ENCODE measurements at regions not wholly inside any gene's neighbourhood (a gene's known extent, or its start where the extent isn't known, plus 50 kb on each side); places are given as distances from the start of the nearest gene placed in this dataset.

GRCh38 chr9:88077071-88077617, 61.1 kb downstream of the SPATA31C2 start:
- no peak for DNase-seq

DNA sequence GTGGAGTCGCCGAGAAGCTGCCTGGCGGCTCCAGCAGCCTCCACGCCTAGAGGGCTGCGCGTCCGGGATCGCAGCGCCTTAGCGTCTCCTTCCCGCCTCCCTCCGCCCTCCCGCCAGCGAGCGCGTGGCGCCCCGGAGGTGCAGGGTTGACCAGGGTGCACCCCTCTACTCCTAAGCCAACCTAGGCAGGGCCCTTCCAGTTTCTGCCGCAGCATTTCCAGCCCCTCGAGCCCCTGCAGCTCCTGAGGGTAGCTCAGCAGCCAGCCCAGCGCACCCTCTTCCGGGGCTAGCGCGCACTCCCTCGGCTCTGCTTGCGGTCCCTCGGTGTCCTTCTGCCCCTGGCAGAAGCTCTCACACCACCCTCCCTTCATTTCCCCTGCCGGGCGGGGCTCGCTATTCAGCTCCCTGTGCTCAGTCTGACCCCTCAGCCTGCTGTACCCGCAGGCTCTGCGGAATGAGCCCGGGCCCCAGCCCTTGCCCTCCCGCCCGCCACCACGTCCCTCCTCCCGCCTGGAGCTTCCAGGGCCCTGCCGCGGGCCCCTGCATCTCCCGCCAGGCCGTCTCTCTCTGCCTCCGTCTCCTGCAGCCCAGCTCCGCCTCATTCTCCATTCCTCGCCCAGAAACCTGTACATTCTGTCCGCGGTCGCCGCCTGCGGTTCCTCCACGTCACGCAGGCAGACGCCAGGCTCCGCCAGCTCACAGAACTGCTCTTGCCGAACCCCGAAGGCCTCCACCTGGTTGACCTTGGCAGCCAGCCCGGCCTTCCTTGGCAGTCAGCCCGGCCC, 61.8 kb downstream of the SPATA31C2 start:
- peak; percentile 69 for DNase-seq

- DNase-seq = no peak
Observed at GRCh38 chr9:88075966-88076285, 62.3 kb downstream of the SPATA31C2 start.

DNA sequence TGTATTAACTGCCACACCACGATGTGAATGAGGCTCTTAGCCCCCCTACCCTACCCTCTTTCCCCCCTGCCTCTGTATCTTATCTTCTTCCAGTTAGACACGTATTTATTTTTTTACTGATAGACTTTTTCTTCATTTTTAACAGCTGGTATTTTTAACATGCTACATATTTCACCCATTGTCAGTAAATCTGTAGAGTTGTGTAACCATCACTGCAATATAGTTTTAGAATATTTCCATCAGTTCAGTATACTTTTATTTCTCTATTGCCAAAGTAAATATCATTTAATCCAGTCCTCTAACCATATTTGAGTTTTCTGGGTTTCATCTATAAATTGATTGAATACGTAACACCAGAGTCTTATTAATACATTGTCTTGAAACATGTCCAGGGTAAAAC, 62.8 kb downstream of the SPATA31C2 start:
- DNase-seq = no peak

- no peak for DNase-seq
Observed at GRCh38 chr9:88074931-88075330, 63.3 kb downstream of the SPATA31C2 start.

GRCh38 chr9:88072831-88073375, 65.4 kb downstream of the SPATA31C2 start:
- no peak for DNase-seq

GRCh38 chr9:88071331-88071730, 66.9 kb downstream of the SPATA31C2 start:
- DNase-seq = no peak

- DNase-seq = no peak
Observed at GRCh38 chr9:88065619-88066018, 72.7 kb downstream of the SPATA31C2 start.

DNA sequence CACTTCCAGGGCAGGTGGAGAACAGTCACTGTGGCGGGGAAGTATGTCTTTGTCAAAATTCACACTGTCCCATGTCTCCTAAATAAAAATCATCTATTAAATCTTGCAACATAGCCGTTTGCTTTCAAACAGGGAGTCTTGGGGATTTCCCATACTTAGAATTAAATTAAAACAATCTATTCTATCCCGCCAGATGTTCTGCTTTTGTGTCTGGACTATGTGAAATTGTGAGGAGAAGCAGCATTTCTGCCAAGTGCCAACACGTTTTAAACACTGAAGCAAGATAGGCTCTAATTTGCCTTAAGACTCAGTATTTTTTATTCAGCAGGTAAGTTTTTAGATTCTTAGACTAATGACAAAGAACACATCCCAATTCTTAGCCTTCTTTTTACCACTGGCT, 73.7 kb downstream of the SPATA31C2 start:
- no peak for DNase-seq

DNA sequence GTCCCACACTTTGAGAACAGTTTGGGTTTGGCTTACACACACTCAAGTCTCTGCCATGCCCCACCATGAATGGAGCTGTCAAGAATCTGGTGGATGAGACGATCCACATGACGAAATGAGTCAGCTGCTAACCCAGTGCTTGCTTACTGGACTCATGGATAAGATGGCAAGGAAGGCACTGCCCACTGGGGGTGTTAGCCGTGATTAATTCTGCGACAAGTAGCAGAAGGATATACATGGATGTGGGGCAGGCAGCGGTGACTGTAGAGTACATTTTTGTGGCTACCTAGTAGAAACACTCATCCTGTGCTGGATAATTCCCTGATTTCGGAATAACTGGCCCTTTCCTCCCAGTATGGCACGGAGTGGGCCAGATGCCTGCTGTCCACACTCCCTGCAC, 77.5 kb downstream of the SPATA31C2 start:
- DNase-seq = no peak

DNA sequence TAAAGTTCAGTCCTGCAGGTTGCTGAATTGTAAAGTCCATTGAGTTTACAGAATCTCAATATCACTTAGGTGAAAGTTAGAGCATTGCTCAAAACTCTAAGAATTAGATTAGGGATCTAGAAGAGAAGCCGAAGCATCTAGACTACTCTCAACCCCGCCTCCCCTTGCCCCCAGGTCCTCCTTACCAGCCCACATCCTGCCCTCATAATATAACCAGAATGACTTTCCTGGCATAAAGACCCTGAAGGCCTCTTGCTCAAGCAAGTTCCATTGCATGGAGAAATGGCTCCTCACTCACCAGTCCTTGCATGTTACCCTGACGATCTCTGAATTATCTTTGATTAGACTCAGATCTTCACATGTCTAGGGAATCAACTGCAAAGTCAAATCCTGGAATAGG, 78.8 kb downstream of the SPATA31C2 start:
- peak; percentile 3 for DNase-seq

GRCh38 chr9:88056876-88057275, 81.4 kb downstream of the SPATA31C2 start:
- DNase-seq = no peak

DNA sequence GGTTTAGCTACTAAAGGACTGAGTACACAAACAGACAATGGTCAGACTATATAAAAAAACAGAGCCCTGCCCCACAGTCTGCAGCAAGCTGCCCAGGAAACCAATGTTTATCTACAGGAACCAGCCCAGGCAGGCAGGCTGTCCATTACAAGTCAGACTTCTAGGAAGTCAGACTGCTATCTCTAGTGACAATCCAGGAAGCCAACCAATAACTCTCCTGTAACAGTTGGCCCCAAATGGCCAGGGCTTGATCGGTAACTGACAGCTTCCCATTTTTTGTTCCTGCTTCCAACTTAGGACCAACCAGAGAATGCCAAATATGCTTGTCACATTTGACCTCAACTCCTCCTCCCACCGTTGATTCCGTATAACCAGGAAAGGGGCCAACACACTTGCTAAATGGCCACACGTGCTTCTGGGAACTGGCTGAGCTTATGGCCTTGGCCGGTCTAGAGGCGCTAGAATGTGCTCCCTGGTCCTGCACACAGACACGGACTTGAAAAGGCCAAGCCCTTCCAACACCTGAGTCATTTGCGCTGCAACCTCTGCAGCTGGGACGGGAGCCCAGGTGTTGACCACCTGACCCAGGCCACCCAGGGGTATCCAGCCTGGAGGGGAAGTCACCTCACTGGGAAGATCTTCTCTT, 79.6 kb upstream of the CDK20 start:
- no peak for DNase-seq

GRCh38 chr9:88052321-88052965, 78.1 kb upstream of the CDK20 start:
- no peak for DNase-seq

DNA sequence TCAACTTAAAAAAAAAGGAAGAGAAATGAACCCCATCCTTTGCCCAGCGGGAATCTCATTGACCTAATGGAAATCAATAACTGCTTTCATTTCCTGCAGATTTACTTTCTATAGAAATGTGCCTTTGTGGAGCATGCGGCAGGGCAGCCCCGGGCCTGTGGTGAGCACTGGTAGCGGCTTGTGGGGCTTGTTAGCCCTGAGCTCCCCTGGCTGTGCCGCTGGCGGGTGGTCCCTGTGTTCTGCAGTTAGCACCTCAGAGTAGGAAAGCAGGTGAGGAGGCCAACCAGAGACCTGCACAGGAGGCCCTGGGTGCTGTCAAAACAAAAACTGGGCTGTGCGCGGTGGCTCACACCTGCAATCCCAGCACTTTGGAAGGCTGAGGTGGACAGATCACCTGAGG, 76.8 kb upstream of the CDK20 start:
- DNase-seq = no peak

- no peak for DNase-seq
Observed at GRCh38 chr9:88049677-88050307, 75.5 kb upstream of the CDK20 start.

GRCh38 chr9:88046542-88046941, 72.2 kb upstream of the CDK20 start:
- no peak for DNase-seq

DNA sequence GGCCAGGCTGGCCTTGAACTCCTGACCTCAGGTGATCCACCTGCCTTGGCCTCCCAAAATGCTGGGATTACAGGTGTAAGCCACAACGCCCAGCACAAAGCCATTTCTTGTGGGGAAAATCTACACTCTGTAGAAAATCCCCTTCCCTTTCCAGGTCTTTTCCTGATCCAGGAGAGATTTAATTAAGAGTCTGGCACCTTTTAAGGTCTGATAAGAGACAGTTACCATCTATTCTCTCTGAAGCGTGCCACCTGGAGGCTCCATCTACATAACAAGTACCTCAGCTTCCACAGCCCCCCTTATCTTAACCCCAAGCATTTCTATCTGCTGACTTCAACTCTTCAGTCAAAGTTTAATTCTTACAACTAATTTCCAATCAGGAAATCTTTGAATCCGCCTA, 71.4 kb upstream of the CDK20 start:
- no peak for DNase-seq

DNA sequence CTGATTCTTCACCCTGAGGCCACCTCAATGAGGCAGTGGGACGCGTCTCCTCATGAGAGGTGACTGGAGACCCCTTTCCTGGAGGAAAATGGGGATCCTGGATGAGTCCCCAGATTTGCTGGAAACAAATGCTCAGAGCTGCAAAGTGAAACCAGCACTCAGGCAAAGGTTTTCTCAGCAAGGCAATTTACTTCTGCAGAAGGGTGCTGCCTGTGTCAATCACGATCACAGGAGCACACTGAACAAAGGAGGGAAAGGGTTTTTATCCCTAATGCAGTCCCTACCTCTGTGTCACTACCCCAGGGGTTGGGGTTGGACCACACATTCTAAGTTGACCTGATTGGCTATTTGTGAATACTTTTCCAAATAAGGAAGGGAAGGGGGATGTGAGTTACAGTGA, 69.9 kb upstream of the CDK20 start:
- DNase-seq = no peak

DNA sequence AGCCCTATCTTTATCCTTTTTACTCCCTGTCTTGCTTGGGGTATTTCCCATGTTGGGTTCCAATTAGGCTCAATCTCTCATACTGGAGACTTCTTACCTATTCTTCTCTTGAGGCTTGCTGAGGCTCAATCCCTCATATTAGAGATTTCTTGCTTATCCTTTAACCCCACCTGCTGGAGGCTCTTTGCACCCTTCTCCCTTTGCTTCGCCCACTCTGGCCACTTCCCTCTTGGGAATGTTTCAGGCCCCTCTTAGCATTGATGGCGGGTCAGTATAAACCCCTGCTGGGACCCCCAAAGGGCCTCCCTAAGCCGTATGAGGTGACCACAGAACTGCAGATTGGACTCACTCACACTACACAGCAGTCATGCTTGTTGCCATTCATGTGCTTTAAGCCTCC, 69.3 kb upstream of the CDK20 start:
- no peak for DNase-seq

GRCh38 chr9:88041447-88041846, 67.1 kb upstream of the CDK20 start:
- no peak for DNase-seq

DNA sequence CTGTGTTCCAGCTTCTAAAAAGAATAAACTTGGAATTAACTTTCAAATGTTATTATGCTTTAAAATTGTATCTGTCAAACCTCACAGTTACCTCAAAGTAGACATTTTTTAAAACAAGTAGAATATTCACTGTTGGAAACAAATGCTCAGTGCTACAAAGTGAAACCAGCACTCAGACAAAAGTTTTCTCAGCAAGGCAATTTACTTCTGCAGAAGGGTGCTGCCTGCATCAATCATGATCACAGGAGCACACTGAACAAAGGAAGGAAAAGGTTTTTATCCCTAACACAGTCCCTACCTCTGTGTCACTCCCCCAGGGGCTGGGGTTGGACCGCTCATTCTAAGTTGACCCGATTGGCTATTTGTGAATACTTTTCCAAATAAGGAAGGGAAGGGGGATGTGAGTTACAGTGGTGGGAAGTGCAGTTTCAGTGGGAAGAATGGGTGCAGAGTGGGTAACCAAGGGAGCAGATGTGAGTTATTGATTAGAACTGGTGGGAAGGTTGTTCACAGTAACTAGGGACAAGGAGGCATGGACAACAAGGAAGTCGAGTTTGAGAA, 63.0 kb upstream of the CDK20 start:
- DNase-seq = no peak

GRCh38 chr9:88034964-88035363, 60.6 kb upstream of the CDK20 start:
- DNase-seq = no peak

Data from activated effector memory CD4-positive, alpha-beta T cell treated with anti-CD3 and anti-CD28 coated beads, Interleukin-2, amount 50 U/mL, for 16 hours (primary cell).